K562 (cell line): ENCODE measurements at regions not wholly inside any gene's neighbourhood (a gene's known extent, or its start where the extent isn't known, plus 50 kb on each side); places are given as distances from the start of the nearest gene placed in this dataset.

Experiments
- ATAC-seq: fragments of 200-7000 bp; cut with Tn5 transposase; 3 replicates; pipeline ENCODE4 v1.9.1; 2020; ENCODE audit warnings: moderate library complexity
- BruUV-seq: library from RNA; stranded (reverse); fragments of 400-500 nt; replicated peaks from 2 replicates; lab custom pipeline; 2021; lab: Mats Ljungman, UMichigan
- CTCF ChIA-PET: fragments of 300-600 bp; formaldehyde crosslinking; extraction: SDS; loops from one replicate; lab custom pipeline; 2021; ENCODE audit warnings: low intra/inter-chr PET ratio; lab: Yijun Ruan, JAX
- POLR2A ChIA-PET: fragments of 300-600, 350-650 bp; sonication (Branson Sonifier 250); formaldehyde crosslinking; extraction: SDS; loops from one replicate; lab custom pipeline; 2021; ENCODE audit warnings: antibody characterized with exemption, inconsistent platforms; lab: Yijun Ruan, JAX
- DNase-seq, 4 experiments: peaks; one replicate each; pipeline versions ENCODE4 v3.0.0 to v3.0.0-alpha.2; 2011 to 2018; ENCODE audit warnings: low spot score in 3 of 4, mixed read lengths in 3 of 4; ENCODE audit errors: extremely low read depth in 1 of 4
- FAIRE-seq: peaks from 2 replicates; lab custom pipeline; 2011; peaks lifted over from hg19 to GRCh38; lab: Jason Lieb, UNC
- H2AFZ ChIP-seq: 2 replicates; pipeline ENCODE4 v1.6.0; 2011; ENCODE audit warnings: low read depth, low read length, control low read depth, inconsistent platforms
- H3K27ac ChIP-seq: fragments of 200-600 bp; 3 replicates; pipeline ENCODE4 v1.8.0; 2011; ENCODE audit warnings: low read depth, mild to moderate bottlenecking, control low read depth, inconsistent platforms, low read length, moderate library complexity, mixed read lengths; ENCODE audit errors: extremely low read depth
- H3K27me3 ChIP-seq, 2 experiments: fragments of 300-600 bp in 1 of 2; 2 replicates in 1 of 2; 3 replicates in 1 of 2; pipeline versions ENCODE4 v1.6.0 to v1.8.0; 2011; ENCODE audit warnings: inconsistent platforms in 2 of 2, low read length in 2 of 2, mild to moderate bottlenecking in 1 of 2, mixed read lengths in 1 of 2, moderate library complexity in 1 of 2; ENCODE audit not compliant: control insufficient read depth in 2 of 2, insufficient read depth in 2 of 2
- H3K36me3 ChIP-seq: fragments of 300-600 bp; 3 replicates; pipeline ENCODE4 v1.8.0; 2011; ENCODE audit warnings: mild to moderate bottlenecking, low read length, inconsistent platforms; ENCODE audit not compliant: control insufficient read depth, insufficient read depth
- H3K4me1 ChIP-seq, 2 experiments: fragments of 200-600 bp in 1 of 2; replicated peaks in 1 of 2; 2 replicates in 1 of 2; 3 replicates in 1 of 2; pipeline versions ENCODE4 v1.5.1 to v1.8.0; 2011; ENCODE audit warnings: inconsistent platforms in 2 of 2, low read length in 2 of 2, mild to moderate bottlenecking in 1 of 2, mixed read lengths in 1 of 2, moderate library complexity in 1 of 2; ENCODE audit not compliant: control insufficient read depth in 2 of 2, insufficient read depth in 2 of 2
- H3K4me2 ChIP-seq: 2 replicates; pipeline ENCODE4 v1.6.1; 2011; ENCODE audit warnings: low read length, control low read depth, inconsistent platforms, mixed read lengths; ENCODE audit not compliant: insufficient read depth
- H3K4me3 ChIP-seq: fragments of 200-600 bp; sonication (generic), shearing (Covaris generic); 2 replicates; pipeline ENCODE4 v1.5.1; 2016; ENCODE audit warnings: control low read depth, inconsistent platforms
- H3K79me2 ChIP-seq: fragments of 200-600 bp; 3 replicates; pipeline ENCODE4 v1.8.0; 2011; ENCODE audit warnings: low read length, inconsistent platforms; ENCODE audit not compliant: control insufficient read depth, insufficient read depth
- H3K9ac ChIP-seq, 2 experiments: 2 replicates each; pipeline versions ENCODE4 v1.6.0 to v1.6.1; 2011; ENCODE audit warnings: low read depth in 2 of 2, low read length in 2 of 2, control low read depth in 1 of 2, inconsistent platforms in 1 of 2, mild to moderate bottlenecking in 1 of 2, mixed read lengths in 1 of 2; ENCODE audit not compliant: insufficient read depth in 1 of 2
- H3K9me1 ChIP-seq: one replicate; pipeline ENCODE4 v1.6.0; 2011; ENCODE audit warnings: inconsistent platforms, mild to moderate bottlenecking, low read length, moderate library complexity; ENCODE audit not compliant: control insufficient read depth, insufficient read depth
- H3K9me3 ChIP-seq: replicated peaks from 2 replicates; pipeline ENCODE4 v1.5.1; 2011; ENCODE audit warnings: low read depth, low read length, inconsistent platforms; ENCODE audit not compliant: control insufficient read depth, insufficient read depth
- H4K20me1 ChIP-seq: replicated peaks from 2 replicates; pipeline ENCODE4 v1.6.1; 2011; ENCODE audit warnings: low read length, inconsistent platforms, mixed read lengths; ENCODE audit not compliant: control insufficient read depth, insufficient read depth
- GATAD2B ChIP-seq: fragments of 450-650 bp; IDR thresholded peaks from 2 replicates; pipeline ENCODE4 v1.6.1; 2017; ENCODE audit warnings: mild to moderate bottlenecking, borderline replicate concordance
- PATZ1 ChIP-seq: fragments of 250-450 bp; sonication (Bioruptor Pico); IDR thresholded peaks from 2 replicates; pipeline ENCODE4 v1.5.0; 2020; ENCODE audit warnings: mild to moderate bottlenecking, borderline replicate concordance
- ZBTB1 ChIP-seq: sonication (generic); formaldehyde crosslinking; IDR thresholded peaks from 2 replicates; pipeline ENCODE4 v1.8.1; 2023; ENCODE audit warnings: missing genetic modification reagents, low read depth, mild to moderate bottlenecking, borderline replicate concordance
- ZNF766 ChIP-seq: fragments of 200-800 bp; sonication (Bioruptor generic); conservative IDR thresholded peaks from 2 replicates; pipeline ENCODE4 v1.6.1; 2016; ENCODE audit warnings: missing genetic modification characterization, missing compliant biosample characterization
- WGBS: fragments of 100-300 bp; shearing (Covaris generic); methylation state at CpG from one replicate; pipeline ENCODE4 v1.1.6; 2016; ENCODE audit warnings: low coverage, mixed read lengths; ENCODE audit not compliant: insufficient coverage; ENCODE audit errors: missing lambda C conversion rate; 5-methylcytosine and 5-hydroxymethylcytosine counted together
- in situ Hi-C: fragments of 300-500 bp; cut with MboI; formaldehyde crosslinking; loops from 4 replicates; pipeline ENCODE4 v1.15.0; 2018; ENCODE audit warnings: inconsistent platforms, mixed read lengths
- intact Hi-C: fragments of 100-400 bp; cut with micrococcal nuclease; formaldehyde crosslinking; loops from 2 replicates; pipeline ENCODE4 v1.14.2; 2022

- POLR2A ChIA-PET, result no interaction called here
- no peaks in the 10 kb centered on the region for H3K36me3 ChIP-seq
- ATAC-seq (no peak), FAIRE-seq (no peak), DNase-seq (no peak)
- intact Hi-C loops, result no loop called here
- no peak overlapping the region for H3K27ac ChIP-seq
- BruUV-seq, result no TSS peak
- H3K9me1 ChIP-seq, result no peaks in the 10 kb centered on the region
- H3K9me3 ChIP-seq, result no peaks in the 10 kb centered on the region
- H3K4me1 ChIP-seq, result no peaks in the 10 kb centered on the region
- CTCF ChIA-PET, result interaction anchor here (0.6 kb wide), 1 partner anchor 98 kb away, joined by 4 read pairs; no protein-coding TSS in a partner anchor
- no peaks in the 10 kb centered on the region for H3K27me3 ChIP-seq
- no peaks in the 10 kb centered on the region for H4K20me1 ChIP-seq
- H3K79me2 ChIP-seq, result no peaks in the 10 kb centered on the region
- no peak overlapping the region for H3K9ac ChIP-seq
- 0% methylated on average over 3 of the region's 3 CpGs for WGBS
- H2AFZ ChIP-seq, result no peak overlapping the region
- H3K4me3 ChIP-seq, result no peak overlapping the region
- in situ Hi-C loops, result no loop called here
- TF ChIP-seq ZNF766, result no peak
- TF ChIP-seq PATZ1 (CRISPR knock-in tag), result no peak
- no peak for TF ChIP-seq ZBTB1 (CRISPR knock-in tag)
- no peak for TF ChIP-seq GATAD2B
- TF ChIP-seq, all 486 proteins: peak for 0
- H3K4me2 ChIP-seq, result no peak overlapping the region
These were observed 156.1 kb upstream of the CTBP2 start for GRCh38 chr10:125316436-125316835.
